Ovary (tissue), 3 donors: ENCODE measurements at regions not wholly inside any gene's neighbourhood (a gene's known extent, or its start where the extent isn't known, plus 50 kb on each side); places are given as distances from the start of the nearest gene placed in this dataset.

Experiments
- CTCF ChIP-seq, 3 donors: fragments of 450-650 bp in 2 of 3; fragments of 200-600 bp in 1 of 3; IDR thresholded peaks; one replicate each; pipeline versions ENCODE4 v1.5.1 to v1.8.0; 2016 to 2022; ENCODE audit warnings: antibody characterized with exemption in 3 of 3, mild to moderate bottlenecking in 1 of 3
- EP300 ChIP-seq: sonication (generic); formaldehyde crosslinking; IDR thresholded peaks from one replicate; pipeline ENCODE4 v1.6.1; 2017; ENCODE audit warnings: antibody characterized with exemption
- POLR2A ChIP-seq: fragments of 450-650 bp; IDR thresholded peaks from one replicate; pipeline ENCODE4 v1.6.1; 2017; ENCODE audit warnings: antibody characterized with exemption, mild to moderate bottlenecking, moderate library complexity
- donor health status: DM: no; HTN: no; CAD: no.

GRCh38 chr12:132411457-132411856, 78.5 kb upstream of the FBRSL1 start:
- TF ChIP-seq POLR2A (no peak), CTCF (IDR thresholded peaks at IDR 0.05) (no peak), EP300 (no peak)
